MM.1S (cell line): ENCODE measurements at regions not wholly inside any gene's neighbourhood (a gene's known extent, or its start where the extent isn't known, plus 50 kb on each side); places are given as distances from the start of the nearest gene placed in this dataset.

ENCODE experiments used
- EZH2 ChIP-seq: fragments of 300-600 bp; sonication (generic); optimal IDR thresholded peaks from 2 replicates; pipeline ENCODE3; 2017; ENCODE audit warnings: low read depth, mild to moderate bottlenecking, antibody characterized with exemption, low read length, mixed read lengths
- TF ChIP-seq, protein P1 (sequence below): fragments of 300-600 bp; sonication (generic); IDR thresholded peaks from 2 replicates; pipeline ENCODE4 v1.5.1; 2016; ENCODE audit warnings: antibody characterized with exemption, low read length, mixed read lengths

DNA sequence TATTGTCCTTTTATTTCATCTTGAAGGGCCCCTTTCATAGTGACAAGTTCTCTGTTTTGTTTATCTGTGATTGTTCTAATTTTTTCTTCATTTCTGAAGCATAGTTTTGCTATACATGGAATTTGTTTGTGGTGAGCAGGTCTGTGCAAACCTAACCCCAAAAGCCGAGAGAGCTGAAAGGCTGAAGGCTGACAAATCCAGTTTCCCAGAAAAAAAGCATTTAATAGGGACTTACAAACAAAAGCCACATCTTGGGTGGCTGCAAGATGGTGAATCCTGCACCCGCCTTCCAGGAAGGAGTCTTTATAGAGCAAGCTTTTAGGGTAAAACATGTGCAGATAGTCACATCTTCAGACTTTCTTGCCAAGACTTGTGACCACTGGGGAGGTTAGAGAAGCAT, 473.4 kb upstream of the TRIB2 start:
- TF ChIP-seq, protein P1, sequence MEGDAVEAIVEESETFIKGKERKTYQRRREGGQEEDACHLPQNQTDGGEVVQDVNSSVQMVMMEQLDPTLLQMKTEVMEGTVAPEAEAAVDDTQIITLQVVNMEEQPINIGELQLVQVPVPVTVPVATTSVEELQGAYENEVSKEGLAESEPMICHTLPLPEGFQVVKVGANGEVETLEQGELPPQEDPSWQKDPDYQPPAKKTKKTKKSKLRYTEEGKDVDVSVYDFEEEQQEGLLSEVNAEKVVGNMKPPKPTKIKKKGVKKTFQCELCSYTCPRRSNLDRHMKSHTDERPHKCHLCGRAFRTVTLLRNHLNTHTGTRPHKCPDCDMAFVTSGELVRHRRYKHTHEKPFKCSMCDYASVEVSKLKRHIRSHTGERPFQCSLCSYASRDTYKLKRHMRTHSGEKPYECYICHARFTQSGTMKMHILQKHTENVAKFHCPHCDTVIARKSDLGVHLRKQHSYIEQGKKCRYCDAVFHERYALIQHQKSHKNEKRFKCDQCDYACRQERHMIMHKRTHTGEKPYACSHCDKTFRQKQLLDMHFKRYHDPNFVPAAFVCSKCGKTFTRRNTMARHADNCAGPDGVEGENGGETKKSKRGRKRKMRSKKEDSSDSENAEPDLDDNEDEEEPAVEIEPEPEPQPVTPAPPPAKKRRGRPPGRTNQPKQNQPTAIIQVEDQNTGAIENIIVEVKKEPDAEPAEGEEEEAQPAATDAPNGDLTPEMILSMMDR, result no peak
- no peak for TF ChIP-seq EZH2
